CD14-positive monocyte (primary cell): ENCODE measurements at regions not wholly inside any gene's neighbourhood (a gene's known extent, or its start where the extent isn't known, plus 50 kb on each side); places are given as distances from the start of the nearest gene placed in this dataset.

ENCODE experiments used
- DNase-seq, 3 donors: peaks; one replicate each; pipeline ENCODE4 v3.0.0-alpha.2; 2011 to 2022
- H2AFZ ChIP-seq: 2 replicates; pipeline ENCODE4 v1.6.0; 2012; ENCODE audit warnings: mild to moderate bottlenecking, low read depth, low read length, inconsistent platforms; ENCODE audit not compliant: insufficient read depth, poor library complexity, severe bottlenecking
- H3K27ac ChIP-seq, 2 donors: 1 replicate in 1 of 2; 2 replicates in 1 of 2; pipeline ENCODE4 v1.5.1; 2012 to 2013; ENCODE audit warnings: low read length in 2 of 2, control low read depth in 1 of 2, inconsistent platforms in 1 of 2, low read depth in 1 of 2, mild to moderate bottlenecking in 1 of 2
- H3K27me3 ChIP-seq, 2 donors: one replicate each; pipeline versions ENCODE4 v1.6.0 to v1.6.1; 2011 to 2013; ENCODE audit warnings: low read length in 2 of 2; ENCODE audit not compliant: control insufficient read depth in 2 of 2, insufficient read depth in 2 of 2
- H3K36me3 ChIP-seq, 2 donors: replicated peaks in 1 of 2; 1 replicate in 1 of 2; 2 replicates in 1 of 2; pipeline versions ENCODE4 v1.5.1 to v1.6.1; 2012 to 2013; ENCODE audit warnings: low read length in 2 of 2, control low read depth in 1 of 2, inconsistent platforms in 1 of 2, mild to moderate bottlenecking in 1 of 2; ENCODE audit not compliant: insufficient read depth in 2 of 2, control insufficient read depth in 1 of 2
- H3K4me1 ChIP-seq, 2 donors: 1 replicate in 1 of 2; 2 replicates in 1 of 2; pipeline versions ENCODE4 v1.5.1 to v1.6.1; 2012 to 2013; ENCODE audit warnings: low read length in 2 of 2, control low read depth in 1 of 2, inconsistent platforms in 1 of 2, mild to moderate bottlenecking in 1 of 2, moderate library complexity in 1 of 2; ENCODE audit not compliant: insufficient read depth in 2 of 2, control insufficient read depth in 1 of 2
- H3K4me2 ChIP-seq: replicated peaks from 2 replicates; pipeline ENCODE3; 2012; ENCODE audit warnings: low read length, moderate library complexity, mild to moderate bottlenecking; ENCODE audit not compliant: poor library complexity, severe bottlenecking; ENCODE audit errors: extremely low read depth
- H3K4me3 ChIP-seq, 3 experiments: fragments of 200-600 bp in 1 of 3; sonication (generic) in 1 of 3; replicated peaks in 1 of 3; 1 replicate in 2 of 3; 2 replicates in 1 of 3; pipeline ENCODE4 v1.5.1; 2011 to 2013; ENCODE audit warnings: low read length in 3 of 3, mild to moderate bottlenecking in 3 of 3, control low read depth in 2 of 3, low read depth in 2 of 3, inconsistent platforms in 1 of 3, moderate library complexity in 1 of 3
- H3K79me2 ChIP-seq: 2 replicates; pipeline ENCODE4 v1.6.0; 2012; ENCODE audit warnings: mild to moderate bottlenecking, control low read depth, inconsistent platforms, low read length, moderate library complexity; ENCODE audit not compliant: insufficient read depth
- H3K9ac ChIP-seq: 2 replicates; pipeline ENCODE4 v1.6.0; 2017; ENCODE audit warnings: low read length, mild to moderate bottlenecking; ENCODE audit not compliant: insufficient read depth, poor library complexity, severe bottlenecking
- H3K9me3 ChIP-seq, 2 donors: replicated peaks in 1 of 2; 1 replicate in 1 of 2; 2 replicates in 1 of 2; pipeline versions ENCODE4 v1.5.1 to v1.6.1; 2012 to 2013; ENCODE audit warnings: low read length in 2 of 2, control low read depth in 1 of 2; ENCODE audit not compliant: control insufficient read depth in 1 of 2, insufficient read depth in 1 of 2
- H4K20me1 ChIP-seq: 2 replicates; pipeline ENCODE4 v1.6.0; 2012; ENCODE audit warnings: mild to moderate bottlenecking, low read length, control low read depth, moderate library complexity; ENCODE audit not compliant: insufficient read depth
- H3K27ac Mint-ChIP-seq, 7 donors: one replicate each; pipeline ENCODE4 v1.8.0; 2020; ENCODE audit warnings: mild to moderate bottlenecking in 7 of 7, mixed read lengths in 7 of 7, moderate library complexity in 6 of 7, inconsistent platforms in 2 of 7
- H3K27me3 Mint-ChIP-seq, 3 donors: one replicate each; pipeline ENCODE4 v1.8.0; 2021 to 2022; ENCODE audit warnings: low read depth in 3 of 3, mild to moderate bottlenecking in 3 of 3, mixed read lengths in 3 of 3, moderate library complexity in 3 of 3, inconsistent platforms in 1 of 3
- H3K36me3 Mint-ChIP-seq, 2 donors: one replicate each; pipeline ENCODE4 v1.8.0; 2020; ENCODE audit warnings: mixed read lengths in 2 of 2, inconsistent platforms in 1 of 2, mild to moderate bottlenecking in 1 of 2
- H3K4me1 Mint-ChIP-seq: one replicate; pipeline ENCODE4 v1.8.0; 2020; ENCODE audit warnings: mild to moderate bottlenecking, mixed read lengths
- H3K4me3 Mint-ChIP-seq, 2 donors: one replicate each; pipeline ENCODE4 v1.8.0; 2020; ENCODE audit warnings: mild to moderate bottlenecking in 2 of 2, mixed read lengths in 2 of 2, moderate library complexity in 1 of 2
- H3K9me3 Mint-ChIP-seq, 7 donors: one replicate each; pipeline ENCODE4 v1.8.0; 2020 to 2022; ENCODE audit warnings: mixed read lengths in 7 of 7, mild to moderate bottlenecking in 6 of 7, moderate library complexity in 6 of 7, inconsistent platforms in 2 of 7
- WGBS: methylation state at CpG from one replicate; pipeline ENCODE4 v1.1.5; 2013; ENCODE audit warnings: missing lambda C conversion rate; ENCODE audit not compliant: insufficient coverage; 5-methylcytosine and 5-hydroxymethylcytosine counted together
- intact Hi-C, 2 donors: fragments of 100-400 bp; cut with micrococcal nuclease; formaldehyde crosslinking; loops; one replicate each; pipeline versions ENCODE4 v1.15.0 to v1.15.1; 2023
- TF ChIP-seq, protein P1 (sequence below): fragments of 200-600 bp; IDR thresholded peaks from one replicate; pipeline ENCODE4 v1.8.0; 2022; ENCODE audit warnings: antibody characterized with exemption, mild to moderate bottlenecking

DNA sequence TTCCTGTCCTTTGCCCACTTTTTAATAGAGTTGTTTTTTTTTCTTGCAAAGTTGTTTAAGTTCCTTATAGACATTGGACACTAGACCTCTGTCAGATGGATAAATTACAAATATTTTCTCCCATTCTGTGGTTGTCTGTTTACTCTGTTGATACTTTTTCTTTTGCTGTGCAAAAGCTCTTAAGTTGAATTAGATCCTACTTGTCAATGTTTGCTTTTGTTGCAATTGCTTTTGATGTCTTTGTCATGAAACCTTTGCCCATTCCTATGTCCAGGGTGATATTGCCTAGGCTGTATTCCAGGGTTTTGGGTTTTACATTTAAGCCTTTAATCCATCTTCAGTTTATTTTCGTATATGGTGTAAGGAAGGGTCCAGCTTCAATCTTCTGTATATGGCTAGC lies 76.9 kb upstream of the AGR3 start:
- TF ChIP-seq, protein P1, sequence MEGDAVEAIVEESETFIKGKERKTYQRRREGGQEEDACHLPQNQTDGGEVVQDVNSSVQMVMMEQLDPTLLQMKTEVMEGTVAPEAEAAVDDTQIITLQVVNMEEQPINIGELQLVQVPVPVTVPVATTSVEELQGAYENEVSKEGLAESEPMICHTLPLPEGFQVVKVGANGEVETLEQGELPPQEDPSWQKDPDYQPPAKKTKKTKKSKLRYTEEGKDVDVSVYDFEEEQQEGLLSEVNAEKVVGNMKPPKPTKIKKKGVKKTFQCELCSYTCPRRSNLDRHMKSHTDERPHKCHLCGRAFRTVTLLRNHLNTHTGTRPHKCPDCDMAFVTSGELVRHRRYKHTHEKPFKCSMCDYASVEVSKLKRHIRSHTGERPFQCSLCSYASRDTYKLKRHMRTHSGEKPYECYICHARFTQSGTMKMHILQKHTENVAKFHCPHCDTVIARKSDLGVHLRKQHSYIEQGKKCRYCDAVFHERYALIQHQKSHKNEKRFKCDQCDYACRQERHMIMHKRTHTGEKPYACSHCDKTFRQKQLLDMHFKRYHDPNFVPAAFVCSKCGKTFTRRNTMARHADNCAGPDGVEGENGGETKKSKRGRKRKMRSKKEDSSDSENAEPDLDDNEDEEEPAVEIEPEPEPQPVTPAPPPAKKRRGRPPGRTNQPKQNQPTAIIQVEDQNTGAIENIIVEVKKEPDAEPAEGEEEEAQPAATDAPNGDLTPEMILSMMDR, result no peak
- Mint-ChIP-seq H3K27me3 (peaks cover 0 to 2% (median 0%) of the 10 kb centered on the region in 3 donors), H3K4me1 (no peaks in the 10 kb centered on the region), H3K36me3 (no peaks in the 10 kb centered on the region), H3K9me3 (peaks cover 0 to 7% (median 4%) of the 10 kb centered on the region in 7 donors), H3K27ac (no peak overlapping the region), H3K4me3 (no peak overlapping the region)
- no peak for DNase-seq
- Histone ChIP-seq H3K36me3 (no peaks in the 10 kb centered on the region), H3K9me3 (no peaks in the 10 kb centered on the region), H3K4me2 (no peak overlapping the region), H3K4me1 (no peaks in the 10 kb centered on the region), H3K4me3 (no peak overlapping the region), H3K27me3 (no peaks in the 10 kb centered on the region), H3K79me2 (no peaks in the 10 kb centered on the region), H3K9ac (no peak overlapping the region), H3K27ac (no peak overlapping the region), H4K20me1 (no peaks in the 10 kb centered on the region), H2AFZ (no peak overlapping the region)
- no CpG with 5 or more reads among the region's 1 CpG for WGBS
- intact Hi-C loops, result no loop called here

DNA sequence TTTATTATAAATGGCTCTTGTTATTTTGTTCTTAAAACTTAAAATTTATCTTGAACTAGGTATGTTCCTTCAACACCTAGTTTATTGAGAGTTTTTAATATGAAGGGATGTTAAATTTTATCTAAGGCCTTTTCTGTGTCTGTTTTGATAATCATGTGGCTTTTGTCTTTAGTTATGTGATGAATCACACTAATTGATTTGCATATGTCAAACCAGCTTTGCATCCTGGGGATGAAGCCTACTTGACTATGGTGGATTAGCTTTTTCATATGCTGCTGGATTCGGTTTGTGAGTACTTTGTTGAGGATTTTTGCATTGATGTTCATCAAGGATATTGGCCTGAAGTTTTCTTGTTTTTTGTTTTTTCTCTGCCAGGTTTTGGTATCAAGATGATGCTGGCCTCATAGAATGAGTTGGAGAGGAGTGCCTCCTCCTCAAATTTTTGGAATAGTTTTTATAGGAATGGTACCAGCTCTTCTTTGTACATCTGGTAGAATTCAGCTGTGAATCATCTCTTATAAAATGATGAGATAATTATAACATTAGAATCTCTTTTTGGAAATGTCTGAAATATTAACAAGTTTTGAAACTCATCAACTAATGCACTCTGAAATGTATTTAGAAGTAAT lies 78.7 kb upstream of the AGR3 start:
- no peaks in the 10 kb centered on the region for H3K4me1 Mint-ChIP-seq
- no peak overlapping the region for H3K4me3 ChIP-seq
- no peak overlapping the region for H3K4me2 ChIP-seq
- WGBS, result 100% methylated on average over 1 of the region's 1 CpG
- TF ChIP-seq, protein P1, result no peak
- H3K4me1 ChIP-seq, result no peaks in the 10 kb centered on the region
- peaks cover 0 to 1% of the 10 kb centered on the region in 2 donors for H3K9me3 ChIP-seq
- H4K20me1 ChIP-seq, result no peaks in the 10 kb centered on the region
- no peaks in the 10 kb centered on the region for H3K36me3 Mint-ChIP-seq
- peaks cover 3 to 11% (median 5%) of the 10 kb centered on the region in 7 donors for H3K9me3 Mint-ChIP-seq
- H3K27me3 Mint-ChIP-seq, result peaks cover 0 to 2% (median 1%) of the 10 kb centered on the region in 3 donors
- H3K27ac ChIP-seq, result no peak overlapping the region
- intact Hi-C loops, result no loop called here
- H2AFZ ChIP-seq, result no peak overlapping the region
- H3K4me3 Mint-ChIP-seq, result no peak overlapping the region
- no peak for DNase-seq
- no peaks in the 10 kb centered on the region for H3K27me3 ChIP-seq
- no peaks in the 10 kb centered on the region for H3K79me2 ChIP-seq
- H3K9ac ChIP-seq, result no peak overlapping the region
- no peak overlapping the region for H3K27ac Mint-ChIP-seq
- no peaks in the 10 kb centered on the region for H3K36me3 ChIP-seq
